GM12878 (cell line): ENCODE measurements at regions not wholly inside any gene's neighbourhood (a gene's known extent, or its start where the extent isn't known, plus 50 kb on each side); places are given as distances from the start of the nearest gene placed in this dataset.

Source experiments
- BCL3 ChIP-seq: IDR thresholded peaks from 2 replicates; pipeline ENCODE4 v1.6.1; 2011; ENCODE audit warnings: borderline replicate concordance, low read depth, mild to moderate bottlenecking, moderate library complexity, low read length; ENCODE audit not compliant: insufficient read depth, poor library complexity, severe bottlenecking
- ETV6 ChIP-seq, 2 experiments: fragments of 450-650 bp in 1 of 2; IDR thresholded peaks in 1 of 2; conservative IDR thresholded peaks in 1 of 2; 2 replicates each; pipeline ENCODE4 v1.6.1; 2014; ENCODE audit warnings: antibody characterized with exemption in 1 of 2, borderline replicate concordance in 1 of 2, low read depth in 1 of 2, mild to moderate bottlenecking in 1 of 2, moderate library complexity in 1 of 2
- EZH2 ChIP-seq: IDR thresholded peaks from 2 replicates; pipeline ENCODE4 v1.6.1; 2012; ENCODE audit warnings: low read depth, mild to moderate bottlenecking, control low read depth, inconsistent platforms, low read length, borderline replicate concordance; ENCODE audit not compliant: control insufficient read depth
- PKNOX1 ChIP-seq: fragments of 450-650 bp; IDR thresholded peaks from 2 replicates; pipeline ENCODE4 v1.6.1; 2016; ENCODE audit warnings: mild to moderate bottlenecking
- TAF1 ChIP-seq: IDR thresholded peaks from 2 replicates; pipeline ENCODE4 v1.6.1; 2011; ENCODE audit warnings: mild to moderate bottlenecking, low read depth, low read length, borderline replicate concordance
- YY1 ChIP-seq: IDR thresholded peaks from 2 replicates; pipeline ENCODE4 v1.6.1; 2011; ENCODE audit warnings: low read depth, mild to moderate bottlenecking, low read length
- TF ChIP-seq, protein P1 (sequence below): fragments of 450-650 bp; IDR thresholded peaks from 2 replicates; pipeline ENCODE4 v1.6.1; 2017; ENCODE audit warnings: mild to moderate bottlenecking
- TF ChIP-seq, protein P2 (sequence below): IDR thresholded peaks from 2 replicates; pipeline ENCODE4 v1.6.1; 2012; ENCODE audit warnings: low read depth, low read length, improper control_type of control experiment
- TF ChIP-seq, protein P3 (sequence below): IDR thresholded peaks from 2 replicates; pipeline ENCODE4 v1.6.1; 2012; ENCODE audit warnings: low read depth, low read length, improper control_type of control experiment
- TF ChIP-seq, protein P4 (sequence below): IDR thresholded peaks from 2 replicates; pipeline ENCODE4 v1.6.1; 2012; ENCODE audit warnings: low read depth, low read length, improper control_type of control experiment

- TF ChIP-seq, protein P1, sequence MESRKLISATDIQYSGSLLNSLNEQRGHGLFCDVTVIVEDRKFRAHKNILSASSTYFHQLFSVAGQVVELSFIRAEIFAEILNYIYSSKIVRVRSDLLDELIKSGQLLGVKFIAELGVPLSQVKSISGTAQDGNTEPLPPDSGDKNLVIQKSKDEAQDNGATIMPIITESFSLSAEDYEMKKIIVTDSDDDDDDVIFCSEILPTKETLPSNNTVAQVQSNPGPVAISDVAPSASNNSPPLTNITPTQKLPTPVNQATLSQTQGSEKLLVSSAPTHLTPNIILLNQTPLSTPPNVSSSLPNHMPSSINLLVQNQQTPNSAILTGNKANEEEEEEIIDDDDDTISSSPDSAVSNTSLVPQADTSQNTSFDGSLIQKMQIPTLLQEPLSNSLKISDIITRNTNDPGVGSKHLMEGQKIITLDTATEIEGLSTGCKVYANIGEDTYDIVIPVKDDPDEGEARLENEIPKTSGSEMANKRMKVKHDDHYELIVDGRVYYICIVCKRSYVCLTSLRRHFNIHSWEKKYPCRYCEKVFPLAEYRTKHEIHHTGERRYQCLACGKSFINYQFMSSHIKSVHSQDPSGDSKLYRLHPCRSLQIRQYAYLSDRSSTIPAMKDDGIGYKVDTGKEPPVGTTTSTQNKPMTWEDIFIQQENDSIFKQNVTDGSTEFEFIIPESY: no peak
- TF ChIP-seq EZH2 (no peak), PKNOX1 (no peak), BCL3 (no peak), ETV6 (conservative IDR thresholded peaks at IDR 0.05 in 1 of 2, IDR thresholded peaks at IDR 0.05 in 1 of 2; ENCODE audit: borderline replicate concordance in 1 of 2, low read depth in 1 of 2) (no peak), TAF1 (no peak), YY1 (no peak)
- TF ChIP-seq, protein P2, sequence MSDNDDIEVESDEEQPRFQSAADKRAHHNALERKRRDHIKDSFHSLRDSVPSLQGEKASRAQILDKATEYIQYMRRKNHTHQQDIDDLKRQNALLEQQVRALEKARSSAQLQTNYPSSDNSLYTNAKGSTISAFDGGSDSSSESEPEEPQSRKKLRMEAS: no peak
- TF ChIP-seq, protein P3, sequence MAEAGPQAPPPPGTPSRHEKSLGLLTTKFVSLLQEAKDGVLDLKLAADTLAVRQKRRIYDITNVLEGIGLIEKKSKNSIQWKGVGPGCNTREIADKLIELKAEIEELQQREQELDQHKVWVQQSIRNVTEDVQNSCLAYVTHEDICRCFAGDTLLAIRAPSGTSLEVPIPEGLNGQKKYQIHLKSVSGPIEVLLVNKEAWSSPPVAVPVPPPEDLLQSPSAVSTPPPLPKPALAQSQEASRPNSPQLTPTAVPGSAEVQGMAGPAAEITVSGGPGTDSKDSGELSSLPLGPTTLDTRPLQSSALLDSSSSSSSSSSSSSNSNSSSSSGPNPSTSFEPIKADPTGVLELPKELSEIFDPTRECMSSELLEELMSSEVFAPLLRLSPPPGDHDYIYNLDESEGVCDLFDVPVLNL: no peak
- TF ChIP-seq, protein P4, sequence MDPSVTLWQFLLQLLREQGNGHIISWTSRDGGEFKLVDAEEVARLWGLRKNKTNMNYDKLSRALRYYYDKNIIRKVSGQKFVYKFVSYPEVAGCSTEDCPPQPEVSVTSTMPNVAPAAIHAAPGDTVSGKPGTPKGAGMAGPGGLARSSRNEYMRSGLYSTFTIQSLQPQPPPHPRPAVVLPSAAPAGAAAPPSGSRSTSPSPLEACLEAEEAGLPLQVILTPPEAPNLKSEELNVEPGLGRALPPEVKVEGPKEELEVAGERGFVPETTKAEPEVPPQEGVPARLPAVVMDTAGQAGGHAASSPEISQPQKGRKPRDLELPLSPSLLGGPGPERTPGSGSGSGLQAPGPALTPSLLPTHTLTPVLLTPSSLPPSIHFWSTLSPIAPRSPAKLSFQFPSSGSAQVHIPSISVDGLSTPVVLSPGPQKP: no peak
Observed at GRCh38 chr5:124462751-124463150, 283.7 kb downstream of the ZNF608 start.
